PC-3 (cell line): ENCODE measurements at regions not wholly inside any gene's neighbourhood (a gene's known extent, or its start where the extent isn't known, plus 50 kb on each side); places are given as distances from the start of the nearest gene placed in this dataset.

ENCODE experiments used
- ATAC-seq: fragments of 200-7000 bp; cut with Tn5 transposase; 2 replicates; pipeline ENCODE4 v1.9.1; 2020; ENCODE audit warnings: mild to moderate bottlenecking, moderate library complexity
- BruUV-seq: library from RNA; stranded (reverse); fragments of 400-500 nt; replicated peaks from 2 replicates; lab custom pipeline; 2021; lab: Mats Ljungman, UMichigan
- CTCF ChIA-PET: fragments of 300-600 bp; sonication (Branson Sonifier 250); formaldehyde crosslinking; loops from one replicate; lab custom pipeline; 2022; ENCODE audit warnings: antibody characterized with exemption; lab: Charles Lee
- POLR2A ChIA-PET: fragments of 300-600 bp; sonication (Branson Sonifier 250); formaldehyde crosslinking; loops from one replicate; lab custom pipeline; 2022; ENCODE audit warnings: antibody characterized with exemption; ENCODE audit not compliant: unreplicated experiment; lab: Charles Lee
- DNase-seq: peaks from one replicate; pipeline ENCODE4 v3.0.0-alpha.2; 2015
- H2AFZ ChIP-seq: fragments of 300-600 bp; sonication (generic); 2 replicates; pipeline ENCODE4 v1.6.0; 2016; ENCODE audit warnings: antibody characterized with exemption, low read length
- H3F3A ChIP-seq: fragments of 300-600 bp; sonication (generic); one replicate; pipeline ENCODE4 v1.6.0; 2017; ENCODE audit warnings: antibody characterized with exemption, low read length, control low read depth, mild to moderate bottlenecking; ENCODE audit not compliant: unreplicated experiment
- H3K27ac ChIP-seq: fragments of 300-600 bp; sonication (generic); 2 replicates; pipeline ENCODE4 v1.5.1; 2016; ENCODE audit warnings: mild to moderate bottlenecking, low read length
- H3K27me3 ChIP-seq: fragments of 300-600 bp; sonication (generic); 2 replicates; pipeline ENCODE4 v1.6.1; 2016; ENCODE audit warnings: low read length, mixed read lengths
- H3K36me3 ChIP-seq: fragments of 300-600 bp; sonication (generic); 2 replicates; pipeline ENCODE4 v1.6.1; 2016; ENCODE audit warnings: low read depth, mixed run types, low read length, mixed read lengths
- H3K4me1 ChIP-seq: fragments of 300-600 bp; sonication (generic); 2 replicates; pipeline ENCODE4 v1.5.1; 2016; ENCODE audit warnings: low read length; ENCODE audit not compliant: insufficient read depth
- H3K4me2 ChIP-seq: fragments of 300-600 bp; sonication (generic); 2 replicates; pipeline ENCODE4 v1.6.0; 2016; ENCODE audit warnings: low read length
- H3K4me3 ChIP-seq: fragments of 300-600 bp; sonication (generic); 2 replicates; pipeline ENCODE4 v1.5.1; 2016; ENCODE audit warnings: mild to moderate bottlenecking, low read length, mixed read lengths
- H3K79me2 ChIP-seq: fragments of 300-600 bp; sonication (generic); 2 replicates; pipeline ENCODE4 v1.6.1; 2017; ENCODE audit warnings: low read length, mixed read lengths
- H3K9ac ChIP-seq: fragments of 300-600 bp; sonication (generic); 2 replicates; pipeline ENCODE4 v1.6.0; 2016; ENCODE audit warnings: mild to moderate bottlenecking, low read length
- H3K9me2 ChIP-seq: fragments of 300-600 bp; sonication (generic); replicated peaks from 2 replicates; pipeline ENCODE4 v1.6.1; 2016; ENCODE audit warnings: mixed run types, low read length, mixed read lengths
- H3K9me3 ChIP-seq: fragments of 300-600 bp; sonication (generic); 2 replicates; pipeline ENCODE4 v1.6.1; 2016; ENCODE audit warnings: low read length, mixed read lengths
- H4K20me1 ChIP-seq: fragments of 300-600 bp; sonication (generic); 2 replicates; pipeline ENCODE4 v1.6.1; 2016; ENCODE audit warnings: low read length, mixed read lengths
- EZH2 ChIP-seq: fragments of 300-600 bp; sonication (generic); IDR thresholded peaks from one replicate; pipeline ENCODE4 v1.6.1; 2017; ENCODE audit warnings: antibody characterized with exemption, mild to moderate bottlenecking, low read length; ENCODE audit not compliant: unreplicated experiment
- EZH2phosphoT487 ChIP-seq: fragments of 300-600 bp; sonication (generic); IDR thresholded peaks from 2 replicates; pipeline ENCODE4 v1.6.1; 2018; ENCODE audit warnings: mild to moderate bottlenecking, antibody characterized with exemption, low read length, borderline replicate concordance
- intact Hi-C: fragments of 100-400 bp; cut with micrococcal nuclease; formaldehyde crosslinking; loops from 2 replicates; pipeline ENCODE4 v1.9.0; 2023
- TF ChIP-seq, protein P1 (sequence below): fragments of 300-600 bp; sonication (generic); conservative IDR thresholded peaks from 2 replicates; pipeline ENCODE4 v1.5.1; 2017; ENCODE audit warnings: antibody characterized with exemption, low read depth, mild to moderate bottlenecking, low read length

DNA sequence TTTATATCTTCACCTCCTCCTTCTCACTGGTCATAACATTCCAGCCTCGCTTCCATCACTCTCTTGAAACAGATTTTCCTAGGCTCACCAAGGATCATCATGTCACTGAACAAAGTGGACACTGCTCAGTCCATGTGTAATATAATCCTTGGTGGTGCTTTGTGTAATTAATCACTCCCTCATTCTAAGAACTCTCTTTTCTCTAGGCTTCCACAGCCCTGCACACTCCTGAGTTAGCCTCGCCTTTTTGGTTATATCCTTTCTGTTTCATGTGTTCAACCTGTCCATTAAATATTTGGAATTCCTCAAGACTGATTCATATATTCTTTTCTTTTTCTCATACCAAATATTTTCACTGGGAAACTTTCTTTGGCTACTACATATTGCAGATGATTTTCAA lies 440.8 kb downstream of the PYDC2 start:
- ATAC-seq, result peak; percentile 84
- Histone ChIP-seq H3K9me3 (no peaks in the 10 kb centered on the region), H3K79me2 (no peaks in the 10 kb centered on the region), H3K27ac (no peak overlapping the region), H4K20me1 (no peaks in the 10 kb centered on the region), H3K9ac (no peak overlapping the region), H3K9me2 (no peaks in the 10 kb centered on the region), H2AFZ (no peak overlapping the region), H3K36me3 (no peaks in the 10 kb centered on the region), H3K4me3 (no peak overlapping the region), H3K4me1 (no peaks in the 10 kb centered on the region), H3K4me2 (no peak overlapping the region), H3K27me3 (0 out of 2 replicates have a peak, but pooled peaks cover 4% of the 10 kb centered on the region), H3F3A (no peaks in the 10 kb centered on the region)
- TF ChIP-seq, protein P1, sequence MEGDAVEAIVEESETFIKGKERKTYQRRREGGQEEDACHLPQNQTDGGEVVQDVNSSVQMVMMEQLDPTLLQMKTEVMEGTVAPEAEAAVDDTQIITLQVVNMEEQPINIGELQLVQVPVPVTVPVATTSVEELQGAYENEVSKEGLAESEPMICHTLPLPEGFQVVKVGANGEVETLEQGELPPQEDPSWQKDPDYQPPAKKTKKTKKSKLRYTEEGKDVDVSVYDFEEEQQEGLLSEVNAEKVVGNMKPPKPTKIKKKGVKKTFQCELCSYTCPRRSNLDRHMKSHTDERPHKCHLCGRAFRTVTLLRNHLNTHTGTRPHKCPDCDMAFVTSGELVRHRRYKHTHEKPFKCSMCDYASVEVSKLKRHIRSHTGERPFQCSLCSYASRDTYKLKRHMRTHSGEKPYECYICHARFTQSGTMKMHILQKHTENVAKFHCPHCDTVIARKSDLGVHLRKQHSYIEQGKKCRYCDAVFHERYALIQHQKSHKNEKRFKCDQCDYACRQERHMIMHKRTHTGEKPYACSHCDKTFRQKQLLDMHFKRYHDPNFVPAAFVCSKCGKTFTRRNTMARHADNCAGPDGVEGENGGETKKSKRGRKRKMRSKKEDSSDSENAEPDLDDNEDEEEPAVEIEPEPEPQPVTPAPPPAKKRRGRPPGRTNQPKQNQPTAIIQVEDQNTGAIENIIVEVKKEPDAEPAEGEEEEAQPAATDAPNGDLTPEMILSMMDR, result no peak
- TF ChIP-seq EZH2phosphoT487 (no peak), EZH2 (no peak)
- peak; percentile 45 for DNase-seq
- ChIA-PET POLR2A (no interaction called here), CTCF (no interaction called here)
- BruUV-seq, result no TSS peak
- intact Hi-C loops, result no loop called here

DNA sequence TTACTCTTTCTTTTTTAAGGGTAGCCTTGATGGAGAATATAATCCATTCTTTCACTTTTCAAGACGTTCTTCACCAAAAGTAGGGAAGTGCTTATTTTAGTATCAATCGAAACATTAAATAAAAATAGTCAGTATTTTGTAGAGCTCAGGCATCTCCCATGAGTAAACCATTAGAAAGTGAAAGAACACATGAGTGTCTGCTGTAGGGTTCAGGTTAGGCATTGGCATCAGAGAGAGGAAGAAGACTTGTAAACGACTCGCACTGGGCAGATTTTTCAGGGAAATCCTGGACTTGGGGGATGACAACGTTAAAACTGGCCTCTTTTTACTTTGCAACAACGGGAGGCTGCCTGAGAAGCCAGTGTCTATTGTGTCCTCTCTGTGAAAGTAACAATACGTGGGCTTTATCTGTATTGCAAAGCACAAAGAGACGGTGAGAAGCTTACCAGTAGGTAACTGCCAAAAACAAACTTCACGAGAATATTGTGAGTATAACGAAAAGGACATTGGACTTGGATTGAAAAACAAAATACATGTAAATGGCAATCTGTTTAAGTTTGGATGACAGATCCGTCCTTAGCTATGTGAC lies 451.7 kb downstream of the PYDC2 start:
- POLR2A ChIA-PET, result no interaction called here
- no peaks in the 10 kb centered on the region for H3K4me1 ChIP-seq
- H3K36me3 ChIP-seq, result no peaks in the 10 kb centered on the region
- no peak overlapping the region for H3K4me2 ChIP-seq
- H3K9ac ChIP-seq, result no peak overlapping the region
- no peaks in the 10 kb centered on the region for H3K79me2 ChIP-seq
- no peak for ATAC-seq
- intact Hi-C loops, result no loop called here
- H2AFZ ChIP-seq, result no peak overlapping the region
- no peaks in the 10 kb centered on the region for H3K9me3 ChIP-seq
- H3F3A ChIP-seq, result no peaks in the 10 kb centered on the region
- H3K27ac ChIP-seq, result no peak overlapping the region
- no peaks in the 10 kb centered on the region for H4K20me1 ChIP-seq
- DNase-seq, result no peak
- no peak for TF ChIP-seq EZH2
- TF ChIP-seq EZH2phosphoT487, result no peak
- TF ChIP-seq, protein P1, result no peak
- no peaks in the 10 kb centered on the region for H3K9me2 ChIP-seq
- no peak overlapping the region for H3K4me3 ChIP-seq
- no TSS peak for BruUV-seq
- CTCF ChIA-PET, result no interaction called here
- H3K27me3 ChIP-seq, result no peaks in the 10 kb centered on the region

- H3K79me2 ChIP-seq, result no peaks in the 10 kb centered on the region
- POLR2A ChIA-PET, result no interaction called here
- TF ChIP-seq EZH2phosphoT487 (no peak), EZH2 (no peak)
- TF ChIP-seq, protein P1, result no peak
- H3K36me3 ChIP-seq, result no peaks in the 10 kb centered on the region
- no peaks in the 10 kb centered on the region for H3F3A ChIP-seq
- no peak overlapping the region for H3K9ac ChIP-seq
- H3K9me2 ChIP-seq, result no peaks in the 10 kb centered on the region
- ATAC-seq, result no peak
- no peaks in the 10 kb centered on the region for H3K4me1 ChIP-seq
- intact Hi-C loops, result no loop called here
- no peak overlapping the region for H3K27ac ChIP-seq
- DNase-seq, result no peak
- H3K4me2 ChIP-seq, result no peak overlapping the region
- no peak overlapping the region for H3K4me3 ChIP-seq
- no peaks in the 10 kb centered on the region for H3K9me3 ChIP-seq
- no peaks in the 10 kb centered on the region for H3K27me3 ChIP-seq
- H2AFZ ChIP-seq, result no peak overlapping the region
- H4K20me1 ChIP-seq, result no peaks in the 10 kb centered on the region
- CTCF ChIA-PET, result no interaction called here
- BruUV-seq, result no TSS peak
These were observed 454.7 kb downstream of the PYDC2 start for GRCh38 chr3:191915712-191916111.
